Left colon (tissue), 2 donors: ENCODE measurements at regions not wholly inside any gene's neighbourhood (a gene's known extent, or its start where the extent isn't known, plus 50 kb on each side); places are given as distances from the start of the nearest gene placed in this dataset.

Experiments used
- ATAC-seq: fragments of 200-7000 bp; cut with Tn5 transposase; one replicate; pipeline ENCODE4 v1.9.1; 2020; ENCODE audit warnings: mild to moderate bottlenecking, moderate library complexity
- DNase-seq, 2 donors: peaks; one replicate each; pipeline ENCODE4 v3.0.0-alpha.2; 2020
- intact Hi-C, 2 donors: fragments of 100-400 bp; cut with DNase I in 1 of 2; cut with micrococcal nuclease in 1 of 2; formaldehyde crosslinking; loops; one replicate each; pipeline versions ENCODE4 v1.11.2 to v1.14.0; 2022; cut with DNase I, micrococcal nuclease
- donor health status: DM: no; HTN: no; CAD: no.
- donor health status: DM: yes; HTN: yes; CAD: no.

DNA sequence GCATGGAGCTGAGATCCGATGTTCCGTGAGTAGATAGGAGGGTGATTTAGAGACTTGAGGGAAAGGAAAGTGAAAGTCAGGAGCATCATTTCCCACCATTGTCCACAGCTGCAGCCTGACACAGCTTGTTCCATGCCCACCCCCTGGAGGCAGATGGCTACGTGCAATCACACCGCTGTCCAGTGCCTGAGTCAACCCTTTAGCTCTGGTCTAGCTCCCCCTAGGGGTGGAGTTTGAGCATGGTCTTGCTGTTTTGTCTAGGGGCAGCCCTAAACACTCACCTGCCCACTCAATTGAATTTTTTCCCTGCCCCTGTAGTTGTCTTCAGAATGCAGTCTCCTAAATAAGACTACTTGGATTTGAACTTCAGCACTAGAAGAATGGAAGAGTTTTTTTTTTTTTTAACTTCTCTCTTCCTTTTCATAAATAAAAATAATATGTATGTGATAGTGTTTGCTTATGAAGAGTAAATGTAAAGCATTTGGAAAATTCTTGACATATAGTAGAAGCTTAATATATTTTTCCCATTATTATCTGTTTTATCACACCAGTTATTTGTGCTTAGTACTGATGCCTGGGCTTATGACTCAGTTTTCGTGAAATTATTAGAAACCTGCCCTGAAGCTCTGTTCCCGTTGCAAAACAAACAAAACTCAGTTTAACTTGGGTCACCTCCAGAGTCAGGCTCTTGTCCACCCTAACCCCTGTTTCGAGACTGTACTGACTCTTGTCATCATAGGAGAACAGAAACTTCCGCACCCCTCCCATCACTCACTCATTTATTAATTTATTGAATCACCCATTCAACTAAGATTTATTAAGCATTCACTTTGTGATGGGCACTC, 814.8 kb downstream of the MAFB start:
- intact Hi-C loops, result loop anchor here in 1 of 2 donors (10.0 kb wide), 1 partner anchor 609 kb away; no protein-coding TSS in a partner anchor
- DNase-seq, result peak; percentile 50 to 76
- ATAC-seq, result peak; percentile 84

DNA sequence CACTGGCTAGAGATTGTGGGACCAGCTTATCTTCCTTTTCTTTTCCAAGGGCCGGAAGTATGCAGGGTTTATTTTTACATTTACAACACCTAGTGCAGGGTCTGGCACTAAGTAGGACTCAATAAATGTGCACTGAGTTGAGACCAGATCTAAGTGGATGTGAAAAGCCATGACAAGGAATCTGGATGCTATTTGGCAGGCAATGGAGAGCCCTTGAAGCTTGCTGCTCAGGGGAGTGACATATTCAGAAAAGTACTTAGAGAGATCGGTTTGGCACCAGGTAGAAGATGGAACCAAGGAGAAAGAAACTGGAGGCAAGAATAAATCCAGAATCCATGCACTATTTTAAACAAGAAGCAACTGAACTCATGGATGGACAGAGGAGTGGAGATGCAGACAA, 815.8 kb downstream of the MAFB start:
- no peak for ATAC-seq
- intact Hi-C loops, result loop anchor here in 1 of 2 donors (10.0 kb wide), 1 partner anchor 608 kb away; no protein-coding TSS in a partner anchor

GRCh38 chr20:39871013-39871412, 818.0 kb downstream of the MAFB start:
- DNase-seq (no peak), ATAC-seq (no peak)
- intact Hi-C loops, result loop anchor here in 1 of 2 donors (10.0 kb wide), 1 partner anchor 606 kb away; no protein-coding TSS in a partner anchor

More for the DNA sequence above, 815.8 kb downstream of the MAFB start:
- no peak for DNase-seq

- DNase-seq (no peak), ATAC-seq (no peak)
- intact Hi-C loops, result no loop called here
Measured at GRCh38 chr20:39865446-39865845, 823.6 kb downstream of the MAFB start.

- DNase-seq (no peak), ATAC-seq (no peak)
- intact Hi-C loops, result no loop called here
Measured at GRCh38 chr20:39862470-39862891, 826.6 kb downstream of the MAFB start.

- intact Hi-C loops, result no loop called here
- ATAC-seq (peak; percentile 61), DNase-seq (no peak)
Measured at GRCh38 chr20:39861381-39861780, 827.7 kb downstream of the MAFB start.

DNA sequence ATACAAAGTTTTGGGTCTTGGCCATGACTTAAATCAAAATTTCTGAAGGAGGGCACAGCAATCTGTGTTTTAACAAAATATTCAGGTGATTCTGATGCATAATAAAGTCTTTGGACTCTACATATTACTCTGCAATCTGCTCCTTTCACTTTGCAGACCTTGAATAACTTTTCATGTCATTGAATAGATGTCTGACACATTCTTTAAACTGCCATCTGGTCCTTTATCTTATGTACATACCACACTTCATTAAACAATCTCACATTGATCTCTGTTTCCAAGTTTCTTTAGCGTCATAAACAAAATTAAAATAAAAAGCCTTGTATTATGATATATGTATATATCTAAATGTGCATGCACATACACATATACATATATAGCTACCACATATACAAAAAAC, 831.2 kb downstream of the MAFB start:
- intact Hi-C loops, result no loop called here
- no peak for DNase-seq
- ATAC-seq, result no peak

DNA sequence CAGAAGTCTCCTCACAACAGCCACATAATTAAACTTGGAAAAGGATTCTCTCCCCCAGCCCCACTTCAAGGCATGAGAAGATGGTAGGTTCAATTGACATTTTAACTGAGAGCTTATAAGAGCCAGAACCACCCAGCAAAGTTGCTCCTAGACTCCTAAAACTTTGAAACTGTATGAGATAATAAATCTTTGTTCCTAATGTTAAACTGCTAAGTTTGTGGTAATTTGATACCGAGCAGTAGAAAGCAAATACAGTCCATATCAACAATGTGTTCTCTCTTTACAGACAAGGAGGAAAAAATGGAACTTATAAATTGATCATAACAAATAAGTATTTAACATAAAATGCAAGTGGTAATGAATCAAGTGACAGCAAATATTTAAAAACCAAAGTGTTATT, 831.8 kb downstream of the MAFB start:
- intact Hi-C loops, result no loop called here
- no peak for ATAC-seq
- DNase-seq, result no peak

- intact Hi-C loops, result no loop called here
- no peak for ATAC-seq
- no peak for DNase-seq
Measured at GRCh38 chr20:39855799-39856198, 833.2 kb downstream of the MAFB start.

GRCh38 chr20:39855056-39855455, 834.0 kb downstream of the MAFB start:
- no peak for ATAC-seq
- intact Hi-C loops, result no loop called here

GRCh38 chr20:39853636-39854035, 835.4 kb downstream of the MAFB start:
- DNase-seq, result no peak
- intact Hi-C loops, result no loop called here
- no peak for ATAC-seq

More at GRCh38 chr20:39855056-39855455, 834.0 kb downstream of the MAFB start:
- DNase-seq, result no peak

DNA sequence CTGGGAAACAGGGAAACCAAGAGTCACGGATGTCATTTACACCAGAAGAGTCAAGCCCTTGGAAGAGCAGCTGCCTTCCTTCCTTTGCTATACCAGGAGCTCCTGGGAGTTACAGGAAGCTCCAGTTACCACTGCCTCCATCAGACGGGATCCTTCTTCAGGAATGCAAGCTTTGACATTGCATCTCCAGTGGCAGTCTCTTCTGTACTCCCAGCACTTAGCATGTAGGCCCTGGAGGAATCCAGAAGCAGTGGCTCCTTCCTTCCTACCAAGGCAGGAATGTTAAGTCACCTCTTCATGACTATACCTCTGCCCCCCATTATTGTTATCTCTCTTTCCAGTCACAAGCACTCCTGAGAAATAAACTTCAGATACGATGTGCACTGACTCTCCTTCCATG, 836.0 kb downstream of the MAFB start:
- DNase-seq (no peak), ATAC-seq (no peak)
- intact Hi-C loops, result no loop called here

- DNase-seq (no peak), ATAC-seq (no peak)
- intact Hi-C loops, result no loop called here
Measured at GRCh38 chr20:39851459-39851858, 837.6 kb downstream of the MAFB start.

DNA sequence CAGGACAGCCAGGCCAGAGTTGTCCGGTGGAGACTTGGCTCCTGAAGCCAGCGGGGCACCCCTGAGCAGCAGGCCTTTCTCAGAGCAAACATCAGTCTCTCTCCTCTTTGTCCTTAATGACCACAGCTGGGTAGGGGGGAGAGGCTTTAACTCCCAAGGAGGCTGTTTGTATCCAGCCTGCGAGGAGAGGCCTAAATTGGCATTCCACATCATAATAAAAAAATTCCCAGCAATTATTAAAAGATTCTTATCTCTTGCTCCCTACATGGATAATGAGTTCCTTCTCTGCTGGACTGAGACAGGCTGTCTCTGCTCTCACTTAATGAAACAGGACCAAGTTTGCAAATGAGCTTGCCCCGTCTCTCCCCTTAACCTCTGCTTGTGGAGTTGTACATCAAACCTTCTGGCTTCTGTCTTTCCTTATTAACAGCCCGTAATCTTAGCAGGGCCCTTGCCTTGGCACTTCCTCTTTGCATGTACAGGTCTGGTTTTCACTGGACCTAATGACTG, 838.2 kb downstream of the MAFB start:
- intact Hi-C loops, result no loop called here
- ATAC-seq, result no peak

GRCh38 chr20:39850246-39850645, 838.8 kb downstream of the MAFB start:
- ATAC-seq, result no peak
- intact Hi-C loops, result no loop called here
- DNase-seq, result no peak

More for the DNA sequence above, 838.2 kb downstream of the MAFB start:
- DNase-seq, result no peak

DNA sequence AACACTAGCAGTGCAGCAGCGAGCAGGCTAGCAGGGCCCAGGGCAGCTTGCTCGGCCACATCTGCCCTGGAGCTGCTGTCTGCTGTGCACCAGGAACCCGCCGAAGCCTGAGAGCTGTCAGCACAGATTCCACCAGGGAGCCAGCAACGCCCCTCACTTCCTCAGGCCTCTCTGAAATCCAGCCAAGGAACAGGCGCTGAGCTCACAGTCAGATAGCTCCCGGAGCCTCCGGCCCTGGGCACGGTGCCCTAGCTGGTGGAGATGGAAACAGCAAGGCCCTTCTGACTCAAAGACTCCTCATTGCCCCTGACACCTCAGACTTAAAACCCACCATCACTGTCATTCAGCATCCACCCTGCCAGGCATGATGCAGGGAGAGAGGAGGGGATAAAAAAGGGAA, 839.4 kb downstream of the MAFB start:
- DNase-seq (peak; percentile 50 to 70), ATAC-seq (peak; percentile 34)
- intact Hi-C loops, result no loop called here

GRCh38 chr20:39849171-39849570, 839.9 kb downstream of the MAFB start:
- no peak for ATAC-seq
- intact Hi-C loops, result no loop called here
- DNase-seq, result no peak

DNA sequence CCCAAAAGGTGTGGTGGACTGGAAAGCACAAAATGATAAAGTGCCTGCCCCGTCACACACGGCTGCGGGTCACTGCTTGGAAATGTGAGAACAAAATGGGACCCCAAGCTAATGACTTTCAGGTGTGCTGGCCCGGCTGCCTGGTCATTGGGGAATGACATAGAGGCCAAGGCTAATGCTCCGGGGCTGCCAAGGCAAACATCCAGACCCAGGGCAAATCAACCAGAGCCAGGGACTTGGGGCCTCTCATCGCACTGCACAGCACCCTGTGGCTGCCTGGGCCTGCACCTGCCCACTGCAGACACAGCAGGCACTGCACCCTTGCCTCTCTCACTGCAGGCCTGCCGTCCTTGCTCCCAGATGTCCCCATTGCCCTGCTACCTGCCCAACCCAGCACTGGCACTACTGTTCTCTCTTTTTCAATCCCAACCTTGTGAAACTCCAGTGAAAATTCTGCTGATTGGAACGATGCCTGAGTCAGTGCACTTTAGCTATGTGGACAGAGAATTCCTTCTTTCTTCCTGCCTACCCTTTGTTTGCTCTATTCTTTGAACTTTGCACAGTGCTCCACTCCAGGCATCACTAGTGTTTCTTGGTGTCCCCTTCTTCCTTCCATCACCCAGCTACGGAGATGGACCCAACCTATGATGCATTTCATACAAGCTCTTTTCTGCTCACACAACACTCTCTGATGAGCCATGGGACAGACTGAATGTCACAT, 849.5 kb downstream of the MAFB start:
- intact Hi-C loops, result no loop called here
- peak; percentile 76 for ATAC-seq
- DNase-seq, result no peak

GRCh38 chr20:39837561-39837960, 851.5 kb downstream of the MAFB start:
- intact Hi-C loops, result no loop called here
- ATAC-seq (no peak), DNase-seq (no peak)
